Transverse colon (tissue), 4 donors: ENCODE measurements at regions not wholly inside any gene's neighbourhood (a gene's known extent, or its start where the extent isn't known, plus 50 kb on each side); places are given as distances from the start of the nearest gene placed in this dataset.

Experiments used
- DNase-seq: peaks from one replicate; pipeline ENCODE4 v3.0.0-alpha.2; 2019
- H3K27ac ChIP-seq, 4 donors: fragments of 200-600 bp; sonication (generic); 2 replicates each; pipeline ENCODE4 v1.5.1; 2016 to 2018; ENCODE audit warnings: inconsistent platforms in 4 of 4
- H3K27me3 ChIP-seq: fragments of 200-600 bp; sonication (generic); 2 replicates; pipeline ENCODE4 v1.5.1; 2017; ENCODE audit warnings: inconsistent platforms
- H3K36me3 ChIP-seq, 4 donors: fragments of 200-600 bp; sonication (generic); 2 replicates each; pipeline ENCODE4 v1.5.1; 2017 to 2019; ENCODE audit warnings: inconsistent platforms in 4 of 4
- H3K4me1 ChIP-seq, 4 donors: fragments of 200-600 bp; sonication (generic); 2 replicates each; pipeline ENCODE4 v1.5.1; 2017 to 2020; ENCODE audit warnings: inconsistent platforms in 4 of 4
- H3K4me3 ChIP-seq, 4 donors: fragments of 200-600 bp; sonication (generic); 1 replicate in 1 of 4; 2 replicates in 3 of 4; pipeline versions ENCODE4 v1.5.1 to v1.6.1; 2017 to 2019; ENCODE audit warnings: inconsistent platforms in 4 of 4
- H3K9me3 ChIP-seq, 2 donors: fragments of 200-600 bp; sonication (generic); 2 replicates each; pipeline ENCODE4 v1.5.1; 2017 to 2019; ENCODE audit warnings: inconsistent platforms in 2 of 2
- EP300 ChIP-seq: sonication (generic); formaldehyde crosslinking; IDR thresholded peaks from one replicate; pipeline ENCODE4 v1.6.1; 2017; ENCODE audit warnings: antibody characterized with exemption, low read depth
- POLR2A ChIP-seq: fragments of 450-650 bp; IDR thresholded peaks from one replicate; pipeline ENCODE4 v1.6.1; 2016; ENCODE audit warnings: antibody characterized with exemption, mild to moderate bottlenecking, moderate library complexity
- POLR2AphosphoS5 ChIP-seq, 3 donors: sonication (generic); formaldehyde crosslinking; IDR thresholded peaks; one replicate each; pipeline ENCODE4 v1.6.1; 2016; ENCODE audit warnings: antibody characterized with exemption in 3 of 3
- WGBS, 2 donors: methylation state at CpG; one replicate each; pipeline ENCODE4 v1.1.5; 2018; ENCODE audit warnings: low coverage in 1 of 2; 5-methylcytosine and 5-hydroxymethylcytosine counted together
- in situ Hi-C, 4 donors: fragments of 200-750 bp; cut with MboI; loops; one replicate each; pipeline versions ENCODE4 v1.15.0 to v1.15.1; 2017; ENCODE audit warnings: low sequenced_read_pairs in 3 of 4, low pct_ligation_motif_present in 1 of 4, low pct_unique_long_range_greater_than_20kb in 1 of 4
- intact Hi-C: fragments of 100-400 bp; cut with DNase I; formaldehyde crosslinking; loops from one replicate; pipeline ENCODE4 v1.15.1; 2023; ENCODE audit warnings: low total_unique reads
- TF ChIP-seq, protein P1 (sequence below), 5 experiments: fragments of 200-600 bp in 3 of 5; fragments of 450-650 bp in 2 of 5; sonication (generic) in 3 of 5; IDR thresholded peaks; 1 replicate in 2 of 5; 2 replicates in 3 of 5; pipeline ENCODE4 v1.5.1; 2016 to 2017; ENCODE audit warnings: antibody characterized with exemption in 5 of 5, inconsistent platforms in 3 of 5, mild to moderate bottlenecking in 2 of 5, moderate library complexity in 1 of 5

DNA sequence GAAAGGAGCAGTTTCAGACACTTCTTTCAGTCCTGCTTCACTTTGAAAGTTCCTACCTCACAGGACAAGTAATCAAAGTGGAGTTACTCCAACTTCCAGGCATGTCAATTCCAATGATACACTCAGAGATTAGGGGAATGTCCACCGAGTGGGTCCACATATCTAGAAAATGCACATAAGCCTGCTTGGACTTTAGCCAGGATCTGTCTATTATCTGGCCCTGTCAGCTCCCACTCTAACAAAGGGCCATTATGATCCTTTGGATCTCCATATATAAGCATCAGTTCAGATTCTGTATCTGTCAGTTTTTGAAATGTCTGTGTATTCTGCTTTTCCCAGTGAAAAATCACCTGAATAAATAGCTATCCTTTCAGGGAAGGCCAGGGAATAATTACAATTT, 112.9 kb upstream of the ATXN7L3B start:
- H3K27me3 ChIP-seq: no peaks in the 10 kb centered on the region
- in situ Hi-C loops: no loop called here
- H3K36me3 ChIP-seq: no peaks in the 10 kb centered on the region
- no peak overlapping the region for H3K4me3 ChIP-seq
- no peak for DNase-seq
- no peaks in the 10 kb centered on the region for H3K4me1 ChIP-seq
- intact Hi-C loops: no loop called here
- no peaks in the 10 kb centered on the region for H3K9me3 ChIP-seq
- H3K27ac ChIP-seq: no peak overlapping the region
- TF ChIP-seq, protein P1, sequence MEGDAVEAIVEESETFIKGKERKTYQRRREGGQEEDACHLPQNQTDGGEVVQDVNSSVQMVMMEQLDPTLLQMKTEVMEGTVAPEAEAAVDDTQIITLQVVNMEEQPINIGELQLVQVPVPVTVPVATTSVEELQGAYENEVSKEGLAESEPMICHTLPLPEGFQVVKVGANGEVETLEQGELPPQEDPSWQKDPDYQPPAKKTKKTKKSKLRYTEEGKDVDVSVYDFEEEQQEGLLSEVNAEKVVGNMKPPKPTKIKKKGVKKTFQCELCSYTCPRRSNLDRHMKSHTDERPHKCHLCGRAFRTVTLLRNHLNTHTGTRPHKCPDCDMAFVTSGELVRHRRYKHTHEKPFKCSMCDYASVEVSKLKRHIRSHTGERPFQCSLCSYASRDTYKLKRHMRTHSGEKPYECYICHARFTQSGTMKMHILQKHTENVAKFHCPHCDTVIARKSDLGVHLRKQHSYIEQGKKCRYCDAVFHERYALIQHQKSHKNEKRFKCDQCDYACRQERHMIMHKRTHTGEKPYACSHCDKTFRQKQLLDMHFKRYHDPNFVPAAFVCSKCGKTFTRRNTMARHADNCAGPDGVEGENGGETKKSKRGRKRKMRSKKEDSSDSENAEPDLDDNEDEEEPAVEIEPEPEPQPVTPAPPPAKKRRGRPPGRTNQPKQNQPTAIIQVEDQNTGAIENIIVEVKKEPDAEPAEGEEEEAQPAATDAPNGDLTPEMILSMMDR (IDR thresholded peaks at IDR 0.05): no peak
- TF ChIP-seq EP300 (no peak), POLR2A (no peak), POLR2AphosphoS5 (IDR thresholded peaks at IDR 0.05) (no peak)
- WGBS, 2 donors: 33 to 45% methylated on average over 1 of the region's 1 CpG

DNA sequence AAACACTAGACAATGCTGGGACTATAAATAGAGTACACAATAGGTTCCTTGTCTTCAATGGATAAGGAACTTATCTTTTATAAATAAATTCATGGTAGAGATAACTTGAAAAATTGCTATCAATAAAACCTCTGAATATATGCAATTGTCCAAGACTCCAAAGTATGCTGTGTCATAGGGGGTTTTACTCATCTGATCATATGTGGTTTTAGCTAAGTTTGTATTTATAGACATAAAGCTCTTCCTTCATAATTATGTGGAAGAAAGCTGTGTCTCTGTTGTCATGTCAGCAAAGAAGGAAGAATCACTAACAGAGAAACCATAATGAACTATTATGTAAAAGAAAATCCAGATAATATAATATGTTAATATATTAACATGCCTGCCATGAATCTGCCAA, 111.5 kb upstream of the ATXN7L3B start:
- Histone ChIP-seq H3K9me3 (no peaks in the 10 kb centered on the region), H3K36me3 (no peaks in the 10 kb centered on the region), H3K4me1 (no peaks in the 10 kb centered on the region), H3K4me3 (no peak overlapping the region), H3K27ac (no peak overlapping the region), H3K27me3 (no peaks in the 10 kb centered on the region)
- TF ChIP-seq POLR2A (no peak), EP300 (no peak), POLR2AphosphoS5 (IDR thresholded peaks at IDR 0.05) (no peak)
- TF ChIP-seq, protein P1 (IDR thresholded peaks at IDR 0.05): no peak
- no peak for DNase-seq
- intact Hi-C loops (no loop called here), in situ Hi-C loops (no loop called here)

DNA sequence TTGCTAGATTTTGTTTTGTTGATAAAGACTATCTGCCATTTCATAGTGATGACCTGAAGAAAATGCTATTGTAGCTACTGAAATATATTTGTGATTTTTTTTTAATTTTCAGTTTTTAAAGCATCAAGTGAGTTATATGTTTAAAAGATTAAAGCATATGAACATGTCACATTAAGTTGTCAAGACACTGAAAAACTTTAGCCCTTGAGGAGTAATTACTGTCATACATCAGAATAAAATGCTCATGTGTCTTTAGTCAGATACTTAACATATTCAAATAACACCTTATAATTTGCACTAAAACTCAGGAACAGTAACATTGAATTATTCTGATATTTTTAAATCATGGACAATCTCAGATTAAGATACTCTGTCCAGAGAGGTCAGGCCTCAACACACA, 108.1 kb upstream of the ATXN7L3B start:
- Histone ChIP-seq H3K4me3 (no peak overlapping the region), H3K9me3 (no peaks in the 10 kb centered on the region), H3K4me1 (no peaks in the 10 kb centered on the region), H3K36me3 (no peaks in the 10 kb centered on the region), H3K27me3 (no peaks in the 10 kb centered on the region), H3K27ac (no peak overlapping the region)
- DNase-seq: no peak
- intact Hi-C loops: no loop called here
- in situ Hi-C loops: no loop called here
- TF ChIP-seq POLR2AphosphoS5 (IDR thresholded peaks at IDR 0.05) (no peak), POLR2A (no peak), EP300 (no peak)
- TF ChIP-seq, protein P1 (IDR thresholded peaks at IDR 0.05): no peak

DNA sequence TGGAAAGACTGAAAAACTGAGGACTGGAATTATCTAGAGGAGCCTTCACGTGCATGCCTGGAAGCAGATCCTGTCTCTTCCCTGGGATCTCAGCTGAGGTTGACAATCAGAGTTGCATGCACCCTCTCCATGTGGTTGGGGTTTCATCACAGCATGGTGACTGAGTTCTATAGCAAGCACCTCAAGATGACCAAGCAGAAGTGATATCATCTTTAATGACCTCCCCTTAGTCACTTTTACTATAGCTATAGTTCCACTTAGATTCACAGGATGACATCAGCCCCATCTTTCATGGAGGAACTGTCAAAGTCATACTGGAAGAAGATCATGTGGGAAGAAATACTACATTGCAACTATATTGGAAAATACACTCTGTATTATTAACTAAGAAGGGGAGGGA, 105.8 kb upstream of the ATXN7L3B start:
- Histone ChIP-seq H3K36me3 (no peaks in the 10 kb centered on the region), H3K4me3 (no peak overlapping the region), H3K27me3 (no peaks in the 10 kb centered on the region), H3K27ac (no peak overlapping the region), H3K9me3 (no peaks in the 10 kb centered on the region), H3K4me1 (no peaks in the 10 kb centered on the region)
- intact Hi-C loops: no loop called here
- in situ Hi-C loops: no loop called here
- no peak for DNase-seq
- WGBS, 2 donors: 91% methylated on average over 1 of the region's 1 CpG; no CpG with 5 or more reads in 1 of the 2 donors
- no peak for TF ChIP-seq POLR2AphosphoS5 (IDR thresholded peaks at IDR 0.05)
- no peak for TF ChIP-seq POLR2A
- TF ChIP-seq EP300: no peak
- TF ChIP-seq, protein P1 (IDR thresholded peaks at IDR 0.05): no peak
